NB4 (cell line): ENCODE measurements at regions not wholly inside any gene's neighbourhood (a gene's known extent, or its start where the extent isn't known, plus 50 kb on each side); places are given as distances from the start of the nearest gene placed in this dataset.

Source experiments
- POLR2A ChIP-seq: IDR thresholded peaks from 2 replicates; pipeline ENCODE4 v1.6.1; 2011; ENCODE audit warnings: mild to moderate bottlenecking; ENCODE audit not compliant: insufficient read length; ENCODE audit errors: extremely low read depth
- TF ChIP-seq, protein P1 (sequence below): IDR thresholded peaks from one replicate; pipeline ENCODE4 v1.5.1; 2012; ENCODE audit warnings: low read depth, low read length

DNA sequence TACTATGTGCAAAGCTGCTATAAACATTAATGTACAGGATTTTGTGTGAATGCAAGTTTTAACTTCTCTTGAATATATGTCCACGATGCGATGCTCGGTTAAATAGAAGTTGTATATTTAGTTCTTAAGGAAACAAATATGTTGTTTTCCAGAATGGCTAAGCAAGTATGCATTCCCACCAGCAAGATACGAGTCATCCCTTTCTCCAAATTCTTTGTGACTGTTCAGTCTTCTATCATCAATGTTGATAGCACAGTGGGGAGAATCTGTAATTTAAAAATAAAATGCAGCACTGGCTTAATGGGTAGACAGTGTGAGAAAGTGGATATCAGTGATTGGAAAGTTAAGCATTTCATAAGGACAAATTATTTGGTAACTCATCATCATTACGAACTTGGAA lies 1340.8 kb downstream of the PCDH9 start:
- TF ChIP-seq POLR2A, result no peak
- TF ChIP-seq, protein P1, sequence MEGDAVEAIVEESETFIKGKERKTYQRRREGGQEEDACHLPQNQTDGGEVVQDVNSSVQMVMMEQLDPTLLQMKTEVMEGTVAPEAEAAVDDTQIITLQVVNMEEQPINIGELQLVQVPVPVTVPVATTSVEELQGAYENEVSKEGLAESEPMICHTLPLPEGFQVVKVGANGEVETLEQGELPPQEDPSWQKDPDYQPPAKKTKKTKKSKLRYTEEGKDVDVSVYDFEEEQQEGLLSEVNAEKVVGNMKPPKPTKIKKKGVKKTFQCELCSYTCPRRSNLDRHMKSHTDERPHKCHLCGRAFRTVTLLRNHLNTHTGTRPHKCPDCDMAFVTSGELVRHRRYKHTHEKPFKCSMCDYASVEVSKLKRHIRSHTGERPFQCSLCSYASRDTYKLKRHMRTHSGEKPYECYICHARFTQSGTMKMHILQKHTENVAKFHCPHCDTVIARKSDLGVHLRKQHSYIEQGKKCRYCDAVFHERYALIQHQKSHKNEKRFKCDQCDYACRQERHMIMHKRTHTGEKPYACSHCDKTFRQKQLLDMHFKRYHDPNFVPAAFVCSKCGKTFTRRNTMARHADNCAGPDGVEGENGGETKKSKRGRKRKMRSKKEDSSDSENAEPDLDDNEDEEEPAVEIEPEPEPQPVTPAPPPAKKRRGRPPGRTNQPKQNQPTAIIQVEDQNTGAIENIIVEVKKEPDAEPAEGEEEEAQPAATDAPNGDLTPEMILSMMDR, result no peak
